ENCODE measurements at regions not wholly inside any gene's neighbourhood (a gene's known extent, or its start where the extent isn't known, plus 50 kb on each side); places are given as distances from the start of the nearest gene placed in this dataset.

- Histone ChIP-seq H3K79me2 (ENCODE audit: insufficient read depth, low read length) (no peaks in the 10 kb centered on the region), H3K4me3 (ENCODE audit: low read length, poor library complexity, severe bottlenecking) (no peak overlapping the region), H4K20me1 (ENCODE audit: insufficient read depth, low read length, poor library complexity, severe bottlenecking) (no peaks in the 10 kb centered on the region), H3K9me2 (replicated peaks; ENCODE audit: low read depth, low read length) (no peaks in the 10 kb centered on the region), H3F3A (ENCODE audit: low read depth) (no peaks in the 10 kb centered on the region), H3K27me3 (ENCODE audit: insufficient read depth, low read length, poor library complexity, severe bottlenecking) (no peaks in the 10 kb centered on the region), H3K9ac (ENCODE audit: low read depth, low read length, poor library complexity, severe bottlenecking) (no peak overlapping the region), H3K36me3 (ENCODE audit: insufficient read depth, low read length) (no peaks in the 10 kb centered on the region), H3K9me3 (ENCODE audit: insufficient read depth, low read depth, low read length) (no peaks in the 10 kb centered on the region), H3K4me1 (ENCODE audit: insufficient read depth, low read length, poor library complexity, severe bottlenecking) (no peaks in the 10 kb centered on the region), H2AFZ (ENCODE audit: low read length) (no peak overlapping the region), H3K4me2 (ENCODE audit: low read depth, low read length, poor library complexity, severe bottlenecking) (no peak overlapping the region)
- no peak for TF ChIP-seq CTCF (conservative IDR thresholded peaks at IDR 0.05; ENCODE audit: low read length)
- TF ChIP-seq EZH2phosphoT487 (IDR thresholded peaks at IDR 0.05; ENCODE audit: borderline replicate concordance) = no peak
Measured at GRCh38 chr17:79420318-79421243, 190.3 kb downstream of the RBFOX3 start.

DNA sequence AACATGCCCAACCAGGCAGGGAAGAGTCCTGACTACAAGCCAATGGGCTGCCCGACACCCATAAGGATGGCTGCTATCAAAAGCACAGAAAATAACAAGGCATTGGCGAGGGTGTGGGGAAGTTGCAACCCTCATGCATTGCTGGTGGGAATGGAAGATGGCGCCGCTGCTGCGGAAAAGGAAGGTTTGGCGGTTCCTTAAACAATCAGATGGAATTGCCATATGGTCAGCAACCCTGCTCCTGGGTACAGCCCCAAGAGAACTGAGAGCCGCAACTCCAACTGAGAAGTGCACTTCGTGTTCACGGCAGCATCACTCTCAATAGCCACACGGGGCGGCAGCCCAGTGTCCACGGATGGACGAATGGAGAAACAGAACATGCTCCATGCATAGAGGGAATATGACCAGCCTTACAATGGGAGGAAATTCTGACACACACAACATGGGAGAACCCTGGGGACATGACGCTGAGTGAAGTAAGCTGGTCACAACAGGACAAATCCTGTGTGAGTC, 193.3 kb downstream of the RBFOX3 start:
- Histone ChIP-seq H3K4me2 (ENCODE audit: low read depth, low read length, poor library complexity, severe bottlenecking) (no peak overlapping the region), H3K36me3 (ENCODE audit: insufficient read depth, low read length) (no peaks in the 10 kb centered on the region), H2AFZ (ENCODE audit: low read length) (no peak overlapping the region), H3K4me3 (ENCODE audit: low read length, poor library complexity, severe bottlenecking) (no peak overlapping the region), H3K9me2 (replicated peaks; ENCODE audit: low read depth, low read length) (no peaks in the 10 kb centered on the region), H3K9me3 (ENCODE audit: insufficient read depth, low read depth, low read length) (no peaks in the 10 kb centered on the region), H4K20me1 (ENCODE audit: insufficient read depth, low read length, poor library complexity, severe bottlenecking) (no peaks in the 10 kb centered on the region), H3F3A (ENCODE audit: low read depth) (no peaks in the 10 kb centered on the region), H3K9ac (ENCODE audit: low read depth, low read length, poor library complexity, severe bottlenecking) (no peak overlapping the region), H3K79me2 (ENCODE audit: insufficient read depth, low read length) (no peaks in the 10 kb centered on the region), H3K4me1 (ENCODE audit: insufficient read depth, low read length, poor library complexity, severe bottlenecking) (no peaks in the 10 kb centered on the region), H3K27me3 (ENCODE audit: insufficient read depth, low read length, poor library complexity, severe bottlenecking) (no peaks in the 10 kb centered on the region)
- TF ChIP-seq CTCF (conservative IDR thresholded peaks at IDR 0.05; ENCODE audit: low read length) (no peak), EZH2phosphoT487 (IDR thresholded peaks at IDR 0.05; ENCODE audit: borderline replicate concordance) (no peak)

DNA sequence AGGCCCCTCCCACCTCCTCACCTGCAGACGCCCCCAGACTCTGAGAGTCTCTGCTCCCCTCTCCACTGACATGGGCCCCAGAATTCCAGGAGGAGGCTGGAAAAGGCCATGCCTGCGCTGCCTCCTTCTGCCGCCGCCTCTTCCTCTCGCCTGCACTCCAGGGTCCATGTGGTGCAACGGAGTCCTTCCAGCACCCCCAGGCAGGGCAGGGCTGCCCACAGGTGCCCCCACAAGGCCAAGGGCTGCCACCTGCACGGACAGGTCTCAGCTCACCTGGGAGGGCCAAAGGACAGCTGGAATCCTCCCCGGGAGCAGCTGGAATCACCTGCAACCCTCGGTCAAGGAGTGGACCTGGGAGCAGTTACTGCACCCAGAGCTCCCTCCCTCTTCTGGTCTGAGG, 194.9 kb downstream of the RBFOX3 start:
- H2AFZ ChIP-seq (ENCODE audit: low read length) = no peak overlapping the region
- H3K9ac ChIP-seq (ENCODE audit: low read depth, low read length, poor library complexity, severe bottlenecking) = no peak overlapping the region
- no peaks in the 10 kb centered on the region for H3F3A ChIP-seq (ENCODE audit: low read depth)
- no peaks in the 10 kb centered on the region for H3K27me3 ChIP-seq (ENCODE audit: insufficient read depth, low read length, poor library complexity, severe bottlenecking)
- H3K4me1 ChIP-seq (ENCODE audit: insufficient read depth, low read length, poor library complexity, severe bottlenecking) = no peaks in the 10 kb centered on the region
- H4K20me1 ChIP-seq (ENCODE audit: insufficient read depth, low read length, poor library complexity, severe bottlenecking) = no peaks in the 10 kb centered on the region
- TF ChIP-seq CTCF (conservative IDR thresholded peaks at IDR 0.05; ENCODE audit: low read length) (no peak), EZH2phosphoT487 (IDR thresholded peaks at IDR 0.05; ENCODE audit: borderline replicate concordance) (no peak)
- no peaks in the 10 kb centered on the region for H3K9me2 ChIP-seq (replicated peaks; ENCODE audit: low read depth, low read length)
- H3K9me3 ChIP-seq (ENCODE audit: insufficient read depth, low read depth, low read length) = no peaks in the 10 kb centered on the region
- H3K4me3 ChIP-seq (ENCODE audit: low read length, poor library complexity, severe bottlenecking) = no peak overlapping the region
- no peaks in the 10 kb centered on the region for H3K79me2 ChIP-seq (ENCODE audit: insufficient read depth, low read length)
- no peaks in the 10 kb centered on the region for H3K36me3 ChIP-seq (ENCODE audit: insufficient read depth, low read length)
- H3K4me2 ChIP-seq (ENCODE audit: low read depth, low read length, poor library complexity, severe bottlenecking) = no peak overlapping the region
